Hypothalamus (tissue), 51 donors: ENCODE measurements at regions not wholly inside any gene's neighbourhood (a gene's known extent, or its start where the extent isn't known, plus 50 kb on each side); places are given as distances from the start of the nearest gene placed in this dataset.

Experiments used
- DNase-seq, 51 donors: peaks; one replicate each; lab custom pipeline; 2025; lab: John Stamatoyannopoulos, UW

DNA sequence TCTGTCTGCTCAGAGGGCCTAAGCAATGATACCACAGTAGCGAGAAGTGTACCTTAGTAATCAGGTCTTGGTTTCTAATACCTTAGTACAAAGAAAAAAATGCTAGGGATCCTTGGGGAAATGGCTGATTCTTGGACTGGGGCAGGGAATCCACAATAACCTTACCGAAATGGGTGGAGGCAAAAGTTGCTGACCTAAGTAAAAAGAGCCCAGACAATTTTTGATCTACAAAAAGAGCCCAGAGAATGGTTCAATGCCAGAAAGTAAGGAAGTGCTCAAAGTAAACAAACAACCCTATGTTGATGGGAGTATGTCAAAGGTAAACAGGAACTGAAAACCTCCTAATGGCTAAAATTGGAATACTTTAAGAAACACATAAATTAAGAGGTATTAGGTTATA is 130.1 kb upstream of the MAGEB18 start:
- DNase-seq: no peak

DNA sequence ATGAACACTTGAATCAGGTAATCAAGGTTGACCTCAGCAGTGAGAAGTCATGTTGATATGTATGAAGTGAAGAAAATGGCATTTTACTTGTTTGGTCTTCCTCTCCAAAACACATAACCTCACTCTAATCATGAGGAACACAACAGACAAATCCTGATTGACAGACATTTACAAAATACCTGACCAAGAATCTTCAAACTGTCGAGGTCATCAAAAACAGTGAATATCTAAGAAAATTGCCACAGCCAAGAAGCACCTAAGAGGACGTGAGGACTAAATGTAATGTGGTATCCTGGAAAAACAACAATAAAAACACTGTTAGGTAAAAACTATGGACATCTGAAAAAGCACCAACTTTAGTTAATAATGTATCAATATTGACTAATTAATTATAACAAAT is 129.5 kb upstream of the MAGEB18 start:
- no peak for DNase-seq

- DNase-seq: no peak
These were observed 118.8 kb upstream of the MAGEB18 start for GRCh38 chrX:26019386-26019785.

GRCh38 chrX:26026179-26026578 is 112.0 kb upstream of the MAGEB18 start:
- DNase-seq: no peak

DNA sequence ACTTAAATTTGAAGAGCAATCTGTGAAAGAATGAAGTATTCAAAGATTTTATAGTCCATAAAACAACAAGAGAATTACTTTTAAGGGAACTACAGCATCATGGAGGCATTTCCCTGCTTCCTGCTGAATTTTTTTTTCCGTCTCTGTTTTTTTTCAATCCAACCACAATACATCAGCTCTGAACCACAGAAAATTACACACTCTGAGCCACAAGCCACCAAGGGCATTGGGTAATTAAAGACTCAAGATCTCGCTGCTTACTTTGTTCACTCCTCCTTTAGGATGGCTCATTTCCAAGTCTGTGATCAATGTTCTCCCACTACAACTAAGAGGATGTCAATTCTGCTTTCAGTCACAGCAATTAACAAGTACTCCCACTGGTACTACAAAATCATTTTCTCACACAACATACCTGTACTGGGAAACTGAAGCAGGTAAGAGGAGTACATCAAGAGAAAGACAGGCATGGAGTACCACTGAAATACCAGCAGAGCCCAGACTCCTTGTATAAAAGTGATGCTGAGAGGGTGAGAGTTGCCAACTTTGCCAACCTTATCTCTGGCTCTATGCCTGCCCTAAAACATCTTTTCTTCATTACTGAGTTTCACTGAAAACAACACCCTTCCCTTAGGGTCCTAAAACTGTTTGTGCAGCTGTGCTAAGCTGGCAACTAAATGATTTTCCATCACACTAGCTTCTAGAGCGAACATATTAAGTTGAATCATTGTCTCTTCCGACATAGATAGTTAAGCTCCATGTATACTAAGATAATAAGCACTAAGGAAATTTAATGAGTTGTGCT is 105.8 kb upstream of the MAGEB18 start:
- no peak for DNase-seq

- no peak for DNase-seq
These were observed 100.8 kb upstream of the MAGEB18 start for GRCh38 chrX:26037367-26037766.

DNA sequence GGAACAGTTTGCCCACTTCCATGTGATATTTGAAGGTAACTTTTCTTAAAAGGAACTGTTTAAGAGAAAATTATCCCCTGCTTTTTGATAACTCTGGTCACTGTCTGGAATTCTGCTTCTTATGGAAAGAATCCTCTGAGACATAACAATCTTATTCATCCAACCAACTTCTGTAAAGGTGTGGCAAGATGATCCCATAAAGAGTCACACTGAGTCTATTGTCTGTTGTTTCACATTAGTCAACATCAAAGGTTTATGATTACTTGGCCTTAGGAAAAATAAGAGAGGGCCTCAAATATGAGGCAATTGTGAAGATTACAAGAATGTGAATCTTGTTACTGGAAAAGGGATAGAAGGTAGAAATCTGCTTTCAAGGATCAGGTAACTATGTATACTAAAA is 88.0 kb upstream of the MAGEB18 start:
- DNase-seq: no peak

DNA sequence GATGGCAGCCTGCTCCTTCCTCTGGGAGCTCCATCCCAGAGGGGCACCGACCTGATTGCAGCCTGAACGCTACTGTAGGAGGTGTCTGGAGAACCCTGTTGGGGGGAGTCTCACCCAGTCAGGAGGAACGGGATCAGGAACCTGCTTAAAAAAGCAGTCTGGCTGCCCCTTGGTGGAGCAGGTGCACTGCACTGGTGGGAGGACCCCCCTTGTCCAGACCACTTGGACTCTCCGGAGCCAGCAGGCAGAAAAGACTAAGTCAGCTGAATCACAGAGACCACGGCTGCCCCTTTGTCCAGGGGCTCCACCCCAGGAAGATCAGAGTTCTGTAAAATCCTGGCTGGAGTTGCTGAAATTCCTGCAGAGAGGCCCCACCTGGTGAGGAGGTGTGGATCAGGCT is 67.3 kb upstream of the MAGEB18 start:
- DNase-seq: no peak

DNA sequence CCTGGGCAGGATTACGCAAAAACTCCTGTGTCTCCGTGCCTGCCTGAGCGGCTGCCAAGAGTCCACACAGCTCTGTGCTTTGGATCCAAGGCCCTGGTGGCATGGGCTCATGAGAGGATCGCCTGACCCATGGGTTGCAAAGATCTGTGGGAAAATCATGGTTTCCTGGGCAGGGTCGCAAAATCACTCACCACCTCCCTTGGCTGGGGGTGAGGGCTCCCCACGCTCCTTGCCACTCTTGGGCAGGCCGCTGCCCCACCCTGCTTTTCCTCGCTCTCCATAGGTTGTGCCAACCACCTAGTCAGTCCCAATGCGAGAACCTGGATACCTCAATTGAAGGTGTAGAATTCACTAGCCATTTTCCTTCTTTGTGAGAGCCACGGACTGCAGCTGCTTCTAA is 66.5 kb upstream of the MAGEB18 start:
- DNase-seq: no peak

- DNase-seq: no peak
These were observed 55.0 kb upstream of the MAGEB18 start for GRCh38 chrX:26083093-26083492.
